ENCODE measurements at regions not wholly inside any gene's neighbourhood (a gene's known extent, or its start where the extent isn't known, plus 50 kb on each side); places are given as distances from the start of the nearest gene placed in this dataset.

- no peak for TF ChIP-seq CTCF (IDR thresholded peaks at IDR 0.05)
- Histone ChIP-seq H3K9me3 (no peaks in the 10 kb centered on the region), H3K4me3 (no peak overlapping the region), H3K27ac (no peak overlapping the region), H3K36me3 (no peaks in the 10 kb centered on the region), H3K27me3 (no peaks in the 10 kb centered on the region), H3K4me1 (no peaks in the 10 kb centered on the region)
- no peak for DNase-seq (ENCODE audit: low spot score in 2 of 2)
- intact Hi-C loops (cut with DNase I) = no loop called here
Measured at GRCh38 chr10:36559412-36560400, 565.7 kb upstream of the ANKRD30A start.

- H3K27ac ChIP-seq = no peak overlapping the region
- no peak for TF ChIP-seq CTCF (IDR thresholded peaks at IDR 0.05)
- intact Hi-C loops (cut with DNase I) = no loop called here
- no peak overlapping the region for H3K4me3 ChIP-seq
- no peaks in the 10 kb centered on the region for H3K9me3 ChIP-seq
- no peak for DNase-seq (ENCODE audit: low spot score in 2 of 2)
- H3K27me3 ChIP-seq = no peaks in the 10 kb centered on the region
- H3K4me1 ChIP-seq = no peaks in the 10 kb centered on the region
- H3K36me3 ChIP-seq = no peaks in the 10 kb centered on the region
Measured at GRCh38 chr10:36556468-36556867, 568.9 kb upstream of the ANKRD30A start.

- Histone ChIP-seq H3K27me3 (no peaks in the 10 kb centered on the region), H3K36me3 (no peaks in the 10 kb centered on the region), H3K4me3 (no peak overlapping the region), H3K9me3 (no peaks in the 10 kb centered on the region), H3K4me1 (no peaks in the 10 kb centered on the region), H3K27ac (no peak overlapping the region)
- no peak for TF ChIP-seq CTCF (IDR thresholded peaks at IDR 0.05)
- no peak for DNase-seq (ENCODE audit: low spot score in 2 of 2)
- intact Hi-C loops (cut with DNase I) = no loop called here
Measured at GRCh38 chr10:36555036-36555435, 570.4 kb upstream of the ANKRD30A start.

GRCh38 chr10:36547965-36548364 lies 577.4 kb upstream of the ANKRD30A start:
- no peaks in the 10 kb centered on the region for H3K27me3 ChIP-seq
- DNase-seq (ENCODE audit: low spot score in 2 of 2) = no peak
- H3K9me3 ChIP-seq = no peaks in the 10 kb centered on the region
- no peaks in the 10 kb centered on the region for H3K4me1 ChIP-seq
- H3K36me3 ChIP-seq = no peaks in the 10 kb centered on the region
- no peak overlapping the region for H3K4me3 ChIP-seq
- TF ChIP-seq CTCF (IDR thresholded peaks at IDR 0.05) = no peak
- intact Hi-C loops (cut with DNase I) = no loop called here
- no peak overlapping the region for H3K27ac ChIP-seq

- no peak for TF ChIP-seq CTCF (IDR thresholded peaks at IDR 0.05)
- H3K36me3 ChIP-seq = no peaks in the 10 kb centered on the region
- no peaks in the 10 kb centered on the region for H3K27me3 ChIP-seq
- no peaks in the 10 kb centered on the region for H3K9me3 ChIP-seq
- no peak overlapping the region for H3K27ac ChIP-seq
- no peak for DNase-seq (ENCODE audit: low spot score in 2 of 2)
- intact Hi-C loops (cut with DNase I) = no loop called here
- H3K4me3 ChIP-seq = no peak overlapping the region
- no peaks in the 10 kb centered on the region for H3K4me1 ChIP-seq
Measured at GRCh38 chr10:36542493-36542892, 582.9 kb upstream of the ANKRD30A start.

Data from ascending aorta (tissue), 2 donors.